NT2/D1 (cell line): ENCODE measurements at regions not wholly inside any gene's neighbourhood (a gene's known extent, or its start where the extent isn't known, plus 50 kb on each side); places are given as distances from the start of the nearest gene placed in this dataset.

Experiments
- SUZ12 ChIP-seq: IDR thresholded peaks from 2 replicates; pipeline ENCODE4 v1.6.1; 2011; ENCODE audit not compliant: insufficient read length, insufficient read depth; ENCODE audit errors: extremely low read depth
- YY1 ChIP-seq: IDR thresholded peaks from 2 replicates; pipeline ENCODE4 v1.6.1; 2011; ENCODE audit not compliant: insufficient read length, insufficient read depth

- TF ChIP-seq SUZ12 (no peak), YY1 (no peak)
These were observed 199.2 kb downstream of the TFEC start for GRCh38 chr7:115831371-115831770.
